Glutamatergic neuron (in vitro differentiated cells): ENCODE measurements at regions not wholly inside any gene's neighbourhood (a gene's known extent, or its start where the extent isn't known, plus 50 kb on each side); places are given as distances from the start of the nearest gene placed in this dataset.

Experiments
- DNase-seq: peaks from one replicate; pipeline ENCODE4 v3.0.0; 2022
- H3K27ac Mint-ChIP-seq: one replicate; pipeline ENCODE4 v1.8.0; 2020; ENCODE audit warnings: mild to moderate bottlenecking, mixed read lengths, inconsistent platforms; ENCODE audit not compliant: unreplicated experiment
- H3K27me3 Mint-ChIP-seq: one replicate; pipeline ENCODE4 v1.8.0; 2020; ENCODE audit warnings: mild to moderate bottlenecking, moderate library complexity, mixed read lengths, inconsistent platforms; ENCODE audit not compliant: unreplicated experiment
- H3K36me3 Mint-ChIP-seq: one replicate; pipeline ENCODE4 v1.8.0; 2020; ENCODE audit warnings: mild to moderate bottlenecking, mixed read lengths, inconsistent platforms; ENCODE audit not compliant: unreplicated experiment
- H3K4me1 Mint-ChIP-seq: one replicate; pipeline ENCODE4 v1.8.0; 2020; ENCODE audit warnings: mild to moderate bottlenecking, low read depth, mixed read lengths, inconsistent platforms; ENCODE audit not compliant: unreplicated experiment
- H3K4me3 Mint-ChIP-seq: one replicate; pipeline ENCODE4 v1.8.0; 2020; ENCODE audit warnings: mild to moderate bottlenecking, mixed read lengths, inconsistent platforms; ENCODE audit not compliant: unreplicated experiment
- H3K9me3 Mint-ChIP-seq: one replicate; pipeline ENCODE4 v1.8.0; 2020; ENCODE audit warnings: mild to moderate bottlenecking, moderate library complexity, mixed read lengths, inconsistent platforms; ENCODE audit not compliant: unreplicated experiment
- CTCF ChIP-seq: fragments of 200-600 bp; sonication (generic); IDR thresholded peaks from one replicate; pipeline ENCODE4 v1.5.0; 2021; ENCODE audit not compliant: partially characterized antibody, unreplicated experiment

- Mint-ChIP-seq H3K27me3 (no peaks in the 10 kb centered on the region), H3K36me3 (no peaks in the 10 kb centered on the region), H3K4me1 (no peaks in the 10 kb centered on the region), H3K9me3 (no peaks in the 10 kb centered on the region), H3K27ac (no peak overlapping the region), H3K4me3 (no peak overlapping the region)
- TF ChIP-seq CTCF, result no peak
- DNase-seq, result no peak
These were observed 758.7 kb upstream of the MAN1A1 start for GRCh38 chr6:120108061-120108795.

GRCh38 chr6:120103618-120104017 is 754.1 kb upstream of the MAN1A1 start:
- DNase-seq, result no peak
- no peaks in the 10 kb centered on the region for H3K9me3 Mint-ChIP-seq
- H3K4me3 Mint-ChIP-seq, result no peak overlapping the region
- H3K27me3 Mint-ChIP-seq, result no peaks in the 10 kb centered on the region
- H3K36me3 Mint-ChIP-seq, result no peaks in the 10 kb centered on the region
- no peaks in the 10 kb centered on the region for H3K4me1 Mint-ChIP-seq
- no peak overlapping the region for H3K27ac Mint-ChIP-seq
- TF ChIP-seq CTCF, result no peak

GRCh38 chr6:120096696-120097260 is 747.2 kb upstream of the MAN1A1 start:
- H3K4me3 Mint-ChIP-seq, result no peak overlapping the region
- no peaks in the 10 kb centered on the region for H3K9me3 Mint-ChIP-seq
- peaks cover 4% of the 10 kb centered on the region for H3K27me3 Mint-ChIP-seq
- no peak for DNase-seq
- H3K4me1 Mint-ChIP-seq, result no peaks in the 10 kb centered on the region
- H3K36me3 Mint-ChIP-seq, result no peaks in the 10 kb centered on the region
- H3K27ac Mint-ChIP-seq, result no peak overlapping the region
- TF ChIP-seq CTCF, result no peak

GRCh38 chr6:120083186-120083585 is 733.6 kb upstream of the MAN1A1 start:
- no peaks in the 10 kb centered on the region for H3K4me1 Mint-ChIP-seq
- no peak overlapping the region for H3K27ac Mint-ChIP-seq
- no peaks in the 10 kb centered on the region for H3K27me3 Mint-ChIP-seq
- DNase-seq, result no peak
- no peaks in the 10 kb centered on the region for H3K9me3 Mint-ChIP-seq
- no peak for TF ChIP-seq CTCF
- no peak overlapping the region for H3K4me3 Mint-ChIP-seq
- no peaks in the 10 kb centered on the region for H3K36me3 Mint-ChIP-seq

- H3K9me3 Mint-ChIP-seq, result peaks cover 1% of the 10 kb centered on the region
- no peak overlapping the region for H3K4me3 Mint-ChIP-seq
- no peak for TF ChIP-seq CTCF
- no peak overlapping the region for H3K27ac Mint-ChIP-seq
- no peak for DNase-seq
- no peaks in the 10 kb centered on the region for H3K4me1 Mint-ChIP-seq
- H3K27me3 Mint-ChIP-seq, result no peaks in the 10 kb centered on the region
- H3K36me3 Mint-ChIP-seq, result no peaks in the 10 kb centered on the region
These were observed 727.9 kb upstream of the MAN1A1 start for GRCh38 chr6:120077489-120077888.
